GM13977 (cell line): ENCODE measurements at regions not wholly inside any gene's neighbourhood (a gene's known extent, or its start where the extent isn't known, plus 50 kb on each side); places are given as distances from the start of the nearest gene placed in this dataset.

Source experiments
- DNase-seq: peaks from one replicate; pipeline ENCODE4 v3.0.0; 2012; ENCODE audit warnings: low spot score
- CTCF ChIP-seq: IDR thresholded peaks from 2 replicates; pipeline ENCODE4 v1.5.1; 2012; ENCODE audit warnings: mild to moderate bottlenecking, control low read depth; ENCODE audit not compliant: insufficient read depth; ENCODE audit errors: extremely low read depth, missing control alignments
- in situ Hi-C: fragments of 300-500 bp; cut with MboI; formaldehyde crosslinking; loops from one replicate; pipeline ENCODE4 v1.12.0; 2022; ENCODE audit warnings: low sequenced_read_pairs, low pct_unique_long_range_greater_than_20kb, mixed read lengths, inconsistent platforms; ENCODE audit not compliant: unreplicated experiment

DNA sequence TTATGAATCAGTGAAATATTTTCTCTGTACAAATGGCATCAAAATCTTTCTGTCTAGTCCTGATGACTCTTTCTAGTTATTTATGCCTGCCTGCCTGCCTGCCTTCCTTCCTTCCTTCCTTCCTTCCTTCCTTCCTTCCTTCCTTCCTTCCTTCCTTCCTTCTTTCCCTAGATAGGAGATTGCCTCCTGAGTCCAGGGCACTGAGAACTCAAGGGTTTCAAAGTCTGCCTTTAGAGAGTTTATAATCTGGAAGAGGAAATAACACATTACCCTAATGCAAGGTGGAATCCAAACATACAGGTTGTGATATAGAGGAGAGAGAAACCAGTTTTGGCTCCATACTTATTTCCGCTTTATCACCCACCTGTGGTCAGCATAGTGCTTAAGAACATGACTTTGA is 98.1 kb upstream of the SERPINE2 start:
- DNase-seq, result no peak
- no peak for TF ChIP-seq CTCF
- in situ Hi-C loops, result no loop called here

- no peak for TF ChIP-seq CTCF
- no peak for DNase-seq
- in situ Hi-C loops, result no loop called here
Observed at GRCh38 chr2:224136396-224136795, 97.3 kb upstream of the SERPINE2 start.

DNA sequence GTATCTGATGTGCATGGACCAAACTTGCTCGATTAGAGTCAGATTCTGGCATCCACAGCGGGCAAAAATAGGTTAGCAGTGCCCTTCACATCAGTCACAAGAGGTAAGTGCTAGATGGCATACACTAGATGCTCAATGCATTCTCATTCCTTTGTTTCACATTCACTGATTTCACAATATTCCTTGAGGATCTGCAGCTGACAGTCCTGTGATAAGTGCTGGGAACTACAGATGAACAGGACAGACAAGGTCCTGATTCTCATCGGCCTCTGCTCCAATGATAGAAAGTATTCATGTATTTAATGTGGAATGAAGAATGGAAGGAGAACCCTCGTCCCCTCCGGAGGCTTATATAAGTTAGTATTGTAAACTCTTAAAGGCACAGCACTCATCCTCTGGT is 96.8 kb upstream of the SERPINE2 start:
- in situ Hi-C loops, result no loop called here
- TF ChIP-seq CTCF, result no peak
- no peak for DNase-seq

- DNase-seq, result no peak
- in situ Hi-C loops, result no loop called here
Observed at GRCh38 chr2:224134003-224134734, 95.1 kb upstream of the SERPINE2 start.

GRCh38 chr2:224133387-224133786 is 94.3 kb upstream of the SERPINE2 start:
- TF ChIP-seq CTCF, result no peak
- in situ Hi-C loops, result no loop called here

More at GRCh38 chr2:224134003-224134734, 95.1 kb upstream of the SERPINE2 start:
- TF ChIP-seq CTCF, result no peak

GRCh38 chr2:224127871-224128501 is 88.9 kb upstream of the SERPINE2 start:
- TF ChIP-seq CTCF, result no peak
- in situ Hi-C loops, result no loop called here
- no peak for DNase-seq

More at GRCh38 chr2:224133387-224133786, 94.3 kb upstream of the SERPINE2 start:
- no peak for DNase-seq

GRCh38 chr2:224126440-224126839 is 87.4 kb upstream of the SERPINE2 start:
- in situ Hi-C loops, result no loop called here
- DNase-seq, result no peak
- no peak for TF ChIP-seq CTCF
